Endothelial cell of umbilical vein (primary cell): ENCODE measurements at regions not wholly inside any gene's neighbourhood (a gene's known extent, or its start where the extent isn't known, plus 50 kb on each side); places are given as distances from the start of the nearest gene placed in this dataset.

Experiments used
- BruUV-seq: library from RNA; stranded (reverse); fragments of 400-500 nt; replicated peaks from 2 replicates; lab custom pipeline; 2021; lab: Mats Ljungman, UMichigan
- CTCF ChIA-PET: fragments of 300-600, 350-600 bp; sonication (Branson Sonifier 250); formaldehyde crosslinking; loops from one replicate; lab custom pipeline; 2021; ENCODE audit warnings: antibody characterized with exemption, inconsistent platforms; lab: Charles Lee
- POLR2A ChIA-PET: fragments of 300-600, 350-600 bp; sonication (Branson Sonifier 250); formaldehyde crosslinking; loops from one replicate; lab custom pipeline; 2021; ENCODE audit warnings: antibody characterized with exemption, inconsistent platforms; lab: Charles Lee
- DNase-seq: peaks from one replicate; pipeline ENCODE4 v3.0.0-alpha.2; 2011; ENCODE audit warnings: low read depth, low spot score
- FAIRE-seq: peaks from 2 replicates; lab custom pipeline; 2011; peaks lifted over from hg19 to GRCh38; lab: Jason Lieb, UNC
- H2AFZ ChIP-seq: 2 replicates; pipeline ENCODE4 v1.6.0; 2012; ENCODE audit warnings: low read depth, low read length, control low read depth, inconsistent platforms
- H3K27ac ChIP-seq: 2 replicates; pipeline ENCODE4 v1.5.1; 2011; ENCODE audit warnings: low read depth, mild to moderate bottlenecking, control low read depth, low read length, moderate library complexity; ENCODE audit not compliant: insufficient read depth
- H3K27me3 ChIP-seq, 2 experiments: 2 replicates each; pipeline versions ENCODE4 v1.6.0 to v1.6.1; 2011; ENCODE audit warnings: low read length in 2 of 2, mixed read lengths in 1 of 2; ENCODE audit not compliant: control insufficient read depth in 2 of 2, insufficient read depth in 2 of 2
- H3K36me3 ChIP-seq, 2 experiments: 2 replicates in 1 of 2; 3 replicates in 1 of 2; pipeline ENCODE4 v1.5.1; 2011; ENCODE audit warnings: low read length in 2 of 2, mild to moderate bottlenecking in 1 of 2, moderate library complexity in 1 of 2; ENCODE audit not compliant: control insufficient read depth in 2 of 2, insufficient read depth in 2 of 2; ENCODE audit errors: extremely low read depth in 1 of 2
- H3K4me1 ChIP-seq: 3 replicates; pipeline ENCODE4 v1.5.1; 2011; ENCODE audit warnings: mild to moderate bottlenecking, low read length; ENCODE audit not compliant: control insufficient read depth, insufficient read depth; ENCODE audit errors: extremely low read depth
- H3K4me2 ChIP-seq: 2 replicates; pipeline ENCODE4 v1.6.1; 2011; ENCODE audit warnings: low read length, control low read depth, mixed read lengths; ENCODE audit not compliant: insufficient read depth
- H3K4me3 ChIP-seq, 3 experiments: fragments of 200-600 bp in 1 of 3; sonication (generic), shearing (Covaris generic) in 1 of 3; replicated peaks in 1 of 3; 2 replicates each; pipeline ENCODE4 v1.5.1; 2011 to 2016; ENCODE audit warnings: control low read depth in 3 of 3, low read length in 3 of 3, mild to moderate bottlenecking in 2 of 3, inconsistent platforms in 1 of 3, low read depth in 1 of 3, moderate library complexity in 1 of 3; ENCODE audit not compliant: insufficient read depth in 1 of 3
- H3K79me2 ChIP-seq: 2 replicates; pipeline ENCODE4 v1.6.0; 2012; ENCODE audit warnings: low read length, inconsistent platforms; ENCODE audit not compliant: control insufficient read depth, insufficient read depth
- H3K9ac ChIP-seq: replicated peaks from 2 replicates; pipeline ENCODE3; 2011; ENCODE audit warnings: low read length, control low read depth; ENCODE audit not compliant: insufficient read depth; ENCODE audit errors: extremely low read depth
- H3K9me1 ChIP-seq: replicated peaks from 3 replicates; pipeline ENCODE4 v1.6.0; 2011; ENCODE audit warnings: mild to moderate bottlenecking, low read length; ENCODE audit not compliant: control insufficient read depth, insufficient read depth; ENCODE audit errors: extremely low read depth
- H3K9me3 ChIP-seq: replicated peaks from 2 replicates; pipeline ENCODE4 v1.5.1; 2012; ENCODE audit warnings: low read length, inconsistent platforms; ENCODE audit not compliant: control insufficient read depth, insufficient read depth
- H4K20me1 ChIP-seq: replicated peaks from 2 replicates; pipeline ENCODE3; 2011; ENCODE audit warnings: mild to moderate bottlenecking, low read length; ENCODE audit not compliant: control insufficient read depth, insufficient read depth; ENCODE audit errors: extremely low read depth
- CTCF ChIP-seq, 2 donors: IDR thresholded peaks; 1 replicate in 1 of 2; 2 replicates in 1 of 2; pipeline ENCODE4 v1.5.1; 2011; ENCODE audit warnings: low read length in 2 of 2, mild to moderate bottlenecking in 2 of 2, moderate library complexity in 2 of 2, control low read depth in 1 of 2, inconsistent platforms in 1 of 2, low read depth in 1 of 2; ENCODE audit not compliant: insufficient read depth in 1 of 2; ENCODE audit errors: extremely low read depth in 1 of 2
- EZH2 ChIP-seq: IDR thresholded peaks from 2 replicates; pipeline ENCODE4 v1.6.1; 2012; ENCODE audit warnings: borderline replicate concordance, low read depth, mild to moderate bottlenecking, moderate library complexity, low read length, inconsistent platforms; ENCODE audit not compliant: severe bottlenecking
- FOS ChIP-seq: IDR thresholded peaks from 2 replicates; pipeline ENCODE4 v1.6.1; 2011; ENCODE audit warnings: mild to moderate bottlenecking, low read length, moderate library complexity, borderline replicate concordance; ENCODE audit not compliant: insufficient read depth
- GATA2 ChIP-seq: IDR thresholded peaks from 2 replicates; pipeline ENCODE4 v1.7.0; 2011; ENCODE audit warnings: low read depth, mild to moderate bottlenecking, moderate library complexity, mixed read lengths, low read length; ENCODE audit not compliant: insufficient read length, insufficient read depth
- JUN ChIP-seq: IDR thresholded peaks from 2 replicates; pipeline ENCODE4 v1.6.1; 2011; ENCODE audit warnings: borderline replicate concordance, low read depth; ENCODE audit not compliant: insufficient read length, insufficient read depth
- MAX ChIP-seq: IDR thresholded peaks from 2 replicates; pipeline ENCODE4 v1.6.1; 2011; ENCODE audit not compliant: insufficient read depth, insufficient read length
- MYC ChIP-seq: IDR thresholded peaks from one replicate; pipeline ENCODE4 v1.6.1; 2011; ENCODE audit warnings: mild to moderate bottlenecking, low read depth, low read length
- POLR2A ChIP-seq: IDR thresholded peaks from 2 replicates; pipeline ENCODE4 v1.6.1; 2012; ENCODE audit warnings: low read depth, mild to moderate bottlenecking, control low read depth, low read length
- POLR2AphosphoS5 ChIP-seq: IDR thresholded peaks from 2 replicates; pipeline ENCODE4 v1.6.1; 2012; ENCODE audit warnings: low read depth, mild to moderate bottlenecking, control low read depth, low read length, moderate library complexity; ENCODE audit not compliant: insufficient read depth
- dilution Hi-C: fragments of 300-500 bp; cut with MboI; formaldehyde crosslinking; loops from one replicate; pipeline ENCODE4 v1.15.0; 2019; ENCODE audit warnings: low sequenced_read_pairs; ENCODE audit not compliant: extremely low pct_ligation_motif_present
- intact Hi-C: fragments of 100-400 bp; cut with micrococcal nuclease; formaldehyde crosslinking; loops from one replicate; pipeline ENCODE4 v1.10.0; 2022

- Histone ChIP-seq H3K9me1 (no peaks in the 10 kb centered on the region), H3K27ac (no peak overlapping the region), H3K9ac (no peak overlapping the region), H3K4me1 (no peaks in the 10 kb centered on the region), H3K79me2 (no peaks in the 10 kb centered on the region), H3K9me3 (no peaks in the 10 kb centered on the region), H2AFZ (no peak overlapping the region), H3K36me3 (no peaks in the 10 kb centered on the region), H3K27me3 (no peaks in the 10 kb centered on the region), H4K20me1 (no peaks in the 10 kb centered on the region), H3K4me3 (no peak overlapping the region), H3K4me2 (no peak overlapping the region)
- intact Hi-C loops, result no loop called here
- POLR2A ChIA-PET, result no interaction called here
- no peak for DNase-seq
- dilution Hi-C loops, result no loop called here
- FAIRE-seq, result no peak
- TF ChIP-seq POLR2AphosphoS5, result no peak
- TF ChIP-seq JUN, result no peak
- TF ChIP-seq FOS, result no peak
- TF ChIP-seq POLR2A, result no peak
- TF ChIP-seq EZH2, result no peak
- TF ChIP-seq CTCF (IDR thresholded peaks at IDR 0.05; ENCODE audit: extremely low read depth in 1 of 2, insufficient read depth in 1 of 2, low read depth in 1 of 2, low read length in 2 of 2), result no peak
- no peak for TF ChIP-seq GATA2
- TF ChIP-seq MYC, result no peak
- TF ChIP-seq MAX, result no peak
- no TSS peak for BruUV-seq
- CTCF ChIA-PET, result interaction anchor here (1.0 kb wide), 1 partner anchor 23 kb away, joined by 3 read pairs; no protein-coding TSS in a partner anchor
Measured at GRCh38 chr20:6908673-6909072, 141.2 kb downstream of the BMP2 start.
